HG03064 (cell line): ENCODE measurements at regions not wholly inside any gene's neighbourhood (a gene's known extent, or its start where the extent isn't known, plus 50 kb on each side); places are given as distances from the start of the nearest gene placed in this dataset.

ENCODE experiments used
- ATAC-seq: cut with Tn5 transposase; IDR thresholded peaks from one replicate; pipeline ENCODE4 v1.9.1; 2021; ENCODE audit warnings: low read depth; ENCODE audit not compliant: unreplicated experiment

DNA sequence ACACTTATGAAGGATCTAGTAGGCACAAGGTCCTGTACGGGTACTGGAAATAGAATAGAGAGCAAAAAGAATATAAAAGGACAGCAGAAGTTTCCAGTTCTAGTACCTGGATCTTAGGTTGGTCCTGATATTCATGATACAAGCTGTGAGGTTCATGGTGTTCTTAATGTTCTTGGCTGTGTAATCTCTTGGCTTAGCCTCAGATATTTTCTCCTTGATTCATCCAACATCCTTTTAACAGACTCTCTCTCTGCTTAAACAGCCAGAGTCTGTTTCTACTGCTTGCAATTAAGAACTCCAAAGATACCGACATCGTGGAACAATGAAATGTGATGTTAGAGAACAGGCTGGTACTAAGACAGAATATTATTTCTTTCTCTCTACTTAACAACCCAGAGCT, 49.9 kb downstream of the CNTN3 start:
- ATAC-seq, result no peak

GRCh38 chr3:74562558-74563269, 51.7 kb downstream of the CNTN3 start:
- ATAC-seq, result no peak

DNA sequence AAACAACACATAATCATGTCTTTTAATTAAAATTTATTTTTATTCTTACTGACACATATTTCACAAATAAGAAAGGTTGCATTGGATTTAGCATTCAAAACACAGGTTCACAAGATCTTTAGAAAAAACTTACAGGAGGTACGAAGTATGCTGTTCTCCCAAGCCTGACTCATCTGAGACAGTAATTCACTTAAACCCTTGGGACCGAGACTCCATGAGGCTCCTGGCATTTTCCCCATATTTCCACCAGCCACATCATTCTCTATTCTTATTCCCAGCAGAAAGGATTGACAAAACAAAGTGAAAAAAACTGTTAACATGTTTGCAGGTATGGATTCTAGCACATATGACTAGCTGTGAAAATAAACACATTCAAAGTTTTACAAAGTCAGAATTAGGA, 52.6 kb downstream of the CNTN3 start:
- ATAC-seq, result no peak

GRCh38 chr3:74559261-74559660, 55.2 kb downstream of the CNTN3 start:
- no peak for ATAC-seq

GRCh38 chr3:74550686-74551085, 63.8 kb downstream of the CNTN3 start:
- ATAC-seq, result no peak

GRCh38 chr3:74546426-74546825, 68.0 kb downstream of the CNTN3 start:
- ATAC-seq, result no peak

- no peak for ATAC-seq
Observed at GRCh38 chr3:74542441-74542840, 72.0 kb downstream of the CNTN3 start.

- no peak for ATAC-seq
Observed at GRCh38 chr3:74539876-74540275, 74.6 kb downstream of the CNTN3 start.

DNA sequence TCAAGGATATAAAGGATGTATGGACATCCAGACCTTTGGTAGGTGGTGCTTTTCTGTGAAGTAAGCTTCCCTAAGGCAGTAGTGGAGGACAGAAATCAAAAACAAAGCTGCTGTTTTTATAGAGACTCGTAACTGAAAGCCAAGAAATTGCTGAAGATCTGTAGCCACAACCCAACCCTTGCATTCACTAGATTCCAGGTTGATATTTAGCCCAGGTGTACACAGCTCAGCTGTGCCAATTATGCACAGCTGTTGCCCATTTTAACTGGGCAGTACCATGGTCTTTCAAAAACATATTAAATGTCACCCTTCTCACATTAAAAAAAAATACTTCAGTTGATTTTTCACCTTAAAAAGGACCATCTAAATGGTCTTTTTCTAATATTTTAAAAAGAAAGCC, 75.8 kb downstream of the CNTN3 start:
- ATAC-seq, result no peak

GRCh38 chr3:74537857-74538256, 76.6 kb downstream of the CNTN3 start:
- ATAC-seq, result no peak

GRCh38 chr3:74537164-74537563, 77.3 kb downstream of the CNTN3 start:
- no peak for ATAC-seq

DNA sequence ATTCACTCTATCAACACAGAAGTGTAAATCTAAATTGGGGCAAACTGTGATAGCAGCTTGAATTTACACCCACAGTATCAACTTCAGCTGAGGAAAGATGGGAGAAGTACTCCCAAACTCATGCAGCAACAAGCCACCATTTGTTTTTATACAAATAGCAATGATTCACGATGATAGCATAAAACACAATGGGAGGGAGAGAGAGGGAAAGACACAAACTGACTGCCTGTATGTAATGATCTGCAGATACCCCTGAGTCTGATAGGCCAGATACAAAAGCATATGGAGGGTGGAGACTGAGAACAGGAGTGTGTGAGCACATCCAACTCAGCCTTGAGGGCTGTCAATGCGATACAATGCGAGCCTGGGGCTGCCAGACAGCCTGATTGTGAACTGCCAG, 79.2 kb downstream of the CNTN3 start:
- ATAC-seq, result no peak

DNA sequence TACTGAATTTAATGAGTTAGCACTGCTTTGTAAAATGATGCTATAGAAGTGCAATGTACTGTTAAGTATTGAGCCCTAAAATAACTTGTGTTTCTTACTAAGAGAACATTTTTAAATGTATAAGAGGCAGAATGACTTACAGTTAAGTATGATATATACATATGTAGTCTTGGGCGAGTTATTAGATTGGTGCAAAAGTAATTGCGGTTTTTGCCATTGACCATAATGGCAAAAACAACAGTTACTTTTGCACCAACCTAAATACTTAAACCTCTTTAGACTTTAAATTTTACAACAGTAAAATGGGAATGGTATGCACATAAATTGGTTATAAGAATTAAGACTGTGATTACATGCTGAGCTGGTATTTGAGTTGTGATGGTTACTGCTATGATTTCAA, 79.8 kb downstream of the CNTN3 start:
- no peak for ATAC-seq

DNA sequence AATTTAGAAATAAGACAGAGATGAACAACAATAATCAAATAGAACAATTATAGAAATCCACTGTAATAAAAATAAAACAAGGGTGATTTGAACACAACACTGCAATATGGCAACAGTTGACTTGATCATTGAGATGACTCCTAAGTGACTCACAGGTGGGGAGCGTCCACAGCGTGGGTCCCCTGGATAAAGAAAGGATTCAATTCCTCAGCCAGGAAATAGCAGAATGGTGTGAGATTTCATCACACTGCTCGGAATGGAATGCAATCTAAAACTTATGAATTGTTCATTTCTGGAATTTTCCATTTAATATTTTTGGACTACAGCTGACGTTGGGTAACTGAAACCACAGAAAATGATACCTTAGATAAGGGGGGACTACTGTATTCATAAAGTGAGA, 82.0 kb downstream of the CNTN3 start:
- ATAC-seq, result no peak

GRCh38 chr3:74531491-74531890, 83.0 kb downstream of the CNTN3 start:
- no peak for ATAC-seq

DNA sequence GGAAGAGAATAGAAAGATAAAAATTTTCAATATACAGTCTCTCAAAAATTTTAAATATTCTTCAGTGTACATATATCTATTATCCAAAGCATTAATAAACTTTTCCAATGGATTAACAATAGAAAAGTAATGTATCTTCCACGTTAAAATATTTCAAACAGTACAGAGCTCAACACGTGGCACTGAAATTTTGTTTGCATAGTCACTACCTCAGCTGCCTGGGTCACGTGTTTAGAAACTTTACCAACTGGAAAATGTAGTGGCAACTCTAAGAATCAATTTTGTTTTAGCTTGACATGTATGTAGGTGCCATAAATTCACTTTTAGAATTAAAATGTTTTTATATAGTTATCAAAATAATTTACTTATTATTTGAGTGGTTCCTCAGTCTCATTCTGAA, 85.3 kb downstream of the CNTN3 start:
- ATAC-seq, result no peak

GRCh38 chr3:74527566-74527965, 86.9 kb downstream of the CNTN3 start:
- ATAC-seq, result no peak

DNA sequence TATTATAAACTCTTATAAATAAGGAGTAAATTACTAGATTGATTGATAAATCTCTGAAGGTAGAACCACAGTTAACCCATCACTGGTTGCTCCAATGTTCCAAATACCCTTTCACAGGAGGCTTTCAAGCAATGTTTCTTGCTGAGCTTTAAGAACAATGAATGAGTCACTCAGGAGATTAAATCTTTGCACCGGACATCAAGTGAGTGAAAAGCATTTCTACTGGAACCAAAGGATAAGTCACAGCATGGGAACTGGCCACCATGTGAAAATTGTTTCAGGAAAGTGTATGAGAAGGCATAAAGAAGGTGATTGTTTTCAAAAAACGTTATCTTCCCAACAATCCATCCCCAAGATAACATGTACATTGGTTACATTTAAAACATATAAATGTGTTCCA, 90.6 kb downstream of the CNTN3 start:
- ATAC-seq, result no peak

GRCh38 chr3:74520895-74521294, 93.6 kb downstream of the CNTN3 start:
- ATAC-seq, result no peak

DNA sequence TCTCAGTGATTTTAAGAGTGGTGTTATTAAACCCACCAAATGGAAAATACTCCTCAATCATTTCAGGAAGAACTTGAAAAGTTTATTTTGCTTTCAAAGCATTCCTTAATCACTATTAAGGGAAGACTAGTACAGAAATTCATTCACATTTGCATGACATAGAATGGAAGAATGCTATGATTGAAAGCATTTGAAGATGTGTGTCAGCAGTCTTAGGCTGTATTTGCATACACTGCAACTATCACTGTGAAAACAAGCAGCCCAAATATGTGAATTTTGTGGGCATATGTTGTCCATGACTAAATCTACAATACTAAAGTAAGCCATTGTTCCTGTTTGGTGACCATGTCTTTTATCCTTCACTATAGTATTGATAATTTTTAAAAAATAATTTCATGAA, 95.8 kb downstream of the CNTN3 start:
- no peak for ATAC-seq

DNA sequence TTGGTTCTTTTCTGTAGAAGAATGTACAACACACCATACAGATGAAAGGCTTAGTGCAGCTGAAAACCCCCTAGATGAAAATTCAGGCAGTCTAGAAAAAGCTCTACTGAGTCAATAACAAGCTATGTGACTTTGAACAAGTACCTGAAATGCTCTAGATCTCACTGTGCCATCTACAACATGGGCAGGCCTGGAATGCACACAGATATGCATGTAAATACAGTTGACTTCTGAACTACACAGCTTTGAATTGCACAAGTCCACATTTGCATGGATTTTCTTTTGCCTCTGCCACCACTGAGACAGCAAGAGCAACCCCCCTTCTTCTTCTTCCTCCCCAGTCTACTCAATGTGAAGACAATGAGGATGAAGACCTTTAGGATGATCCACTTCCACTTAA, 98.4 kb downstream of the CNTN3 start:
- ATAC-seq, result no peak

- no peak for ATAC-seq
Observed at GRCh38 chr3:74515451-74515850, 99.0 kb downstream of the CNTN3 start.

DNA sequence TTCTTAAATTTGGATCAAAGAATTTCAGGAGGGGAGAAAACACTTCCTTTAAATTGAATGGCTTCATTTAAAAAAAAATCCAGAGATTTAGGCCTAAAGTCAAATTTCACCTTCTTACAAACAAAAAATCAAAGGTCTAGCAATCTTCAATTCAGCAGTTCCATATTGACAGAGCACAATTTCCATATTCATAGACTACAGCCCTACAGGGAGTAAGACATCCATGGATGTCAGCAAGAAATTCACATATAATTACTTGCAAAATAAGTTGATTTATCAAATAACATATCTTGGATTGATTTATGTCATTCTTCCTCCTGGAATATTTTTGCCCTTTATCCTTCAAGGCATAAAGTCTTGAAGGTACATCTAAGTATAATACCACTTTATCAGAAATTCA, 103.4 kb downstream of the CNTN3 start:
- no peak for ATAC-seq
